ENCODE measurements at regions not wholly inside any gene's neighbourhood (a gene's known extent, or its start where the extent isn't known, plus 50 kb on each side); places are given as distances from the start of the nearest gene placed in this dataset.

- 0% methylated on average over 1 of the region's 1 CpG for WGBS (ENCODE audit: insufficient coverage, insufficient replicate concordance, low lambda C conversion rate, missing lambda C conversion rate)
- no peaks in the 10 kb centered on the region for H3K4me1 ChIP-seq (ENCODE audit: control insufficient read depth, insufficient read depth, low read length)
- H4K20me1 ChIP-seq (ENCODE audit: control insufficient read depth, insufficient read depth) = no peaks in the 10 kb centered on the region
- no peak for TF ChIP-seq POLR2AphosphoS5 (IDR thresholded peaks at IDR 0.05; ENCODE audit: low read length)
- no peak for TF ChIP-seq USF1 (IDR thresholded peaks at IDR 0.05; ENCODE audit: borderline replicate concordance, extremely low read length, insufficient read depth, low read depth, low read length)
- no peak for TF ChIP-seq ZNF24 (IDR thresholded peaks at IDR 0.05)
- no peak for TF ChIP-seq ATF3 (IDR thresholded peaks at IDR 0.05; ENCODE audit: borderline replicate concordance, extremely low read depth, low read depth, low read length)
- no peak for TF ChIP-seq ZNF622 (IDR thresholded peaks at IDR 0.05)
- TF ChIP-seq MYB (IDR thresholded peaks at IDR 0.05; ENCODE audit: borderline replicate concordance, low read depth, low read length) = no peak
- TF ChIP-seq SUPT20H (IDR thresholded peaks at IDR 0.05; ENCODE audit: borderline replicate concordance, control insufficient read depth, low read depth, low read length) = no peak
- TF ChIP-seq JUND (IDR thresholded peaks at IDR 0.05; ENCODE audit: low read depth, low read length) = no peak
- TF ChIP-seq RUNX3 (IDR thresholded peaks at IDR 0.05; ENCODE audit: low read length) = no peak
- no peak for TF ChIP-seq ATF7 (IDR thresholded peaks at IDR 0.05; ENCODE audit: low read depth)
- H3K4me2 ChIP-seq (ENCODE audit: control insufficient read depth, insufficient read depth) = no peak overlapping the region
- no peaks in the 10 kb centered on the region for H3K79me2 ChIP-seq (ENCODE audit: control insufficient read depth, insufficient read depth, low read length)
- H3K9ac ChIP-seq (ENCODE audit: control insufficient read depth, insufficient read depth, low read length) = no peak overlapping the region
- no peaks in the 10 kb centered on the region for H3K27me3 ChIP-seq (replicated peaks in 1 of 2; ENCODE audit: control insufficient read depth in 2 of 2, insufficient read depth in 2 of 2, low read length in 1 of 2)
- CTCF ChIA-PET = no interaction called here
- no peaks in the 10 kb centered on the region for H3K9me3 ChIP-seq (replicated peaks; ENCODE audit: control insufficient read depth, insufficient read depth, low read length)
- POLR2A ChIA-PET = interaction anchor here (0.6 kb wide), 1 partner anchor 11 kb away, joined by 4 read pairs; no protein-coding TSS in a partner anchor
- no peaks in the 10 kb centered on the region for H3K36me3 ChIP-seq (ENCODE audit: control insufficient read depth in 2 of 2, insufficient read depth in 2 of 2, low read length in 1 of 2)
- ATAC-seq = no peak
- DNase-seq (ENCODE audit: low read depth, low spot score) = no peak
- H3K27ac ChIP-seq (ENCODE audit: control insufficient read depth, insufficient read depth) = no peak overlapping the region
- no peak overlapping the region for H3K4me3 ChIP-seq
- in situ Hi-C loops (cut with MboI) = no loop called here
- no TSS peak for BruUV-seq (replicated peaks)
- H2AFZ ChIP-seq (ENCODE audit: control insufficient read depth, low read depth, low read length) = no peak overlapping the region
- SMC1A ChIA-PET (ENCODE audit: uncharacterized antibody, unreplicated experiment) = no interaction called here
- intact Hi-C loops (cut with micrococcal nuclease; ENCODE audit: unreplicated experiment) = no loop called here
- FAIRE-seq = no peak
- RAD21 ChIA-PET (ENCODE audit: unreplicated experiment) = no interaction called here
Observed at GRCh38 chr1:211194826-211195225, 60.9 kb upstream of the KCNH1 start.
